ENCODE measurements at regions not wholly inside any gene's neighbourhood (a gene's known extent, or its start where the extent isn't known, plus 50 kb on each side); places are given as distances from the start of the nearest gene placed in this dataset.

GRCh38 chr7:131223151-131223550 lies 104.5 kb upstream of the MKLN1 start:
- DNase-seq (ENCODE audit: low spot score) = no peak

- no peak for DNase-seq (ENCODE audit: low spot score)
Observed at GRCh38 chr7:131224996-131225395, 102.7 kb upstream of the MKLN1 start.

GRCh38 chr7:131225619-131226513 lies 101.8 kb upstream of the MKLN1 start:
- DNase-seq (ENCODE audit: low spot score) = peak; percentile 54

GRCh38 chr7:131226514-131226865 lies 101.2 kb upstream of the MKLN1 start:
- no peak for DNase-seq (ENCODE audit: low spot score)

- no peak for DNase-seq (ENCODE audit: low spot score)
Observed at GRCh38 chr7:131231381-131232220, 96.1 kb upstream of the MKLN1 start.

GRCh38 chr7:131232768-131233167 lies 94.9 kb upstream of the MKLN1 start:
- no peak for DNase-seq (ENCODE audit: low spot score)

GRCh38 chr7:131233193-131233592 lies 94.5 kb upstream of the MKLN1 start:
- no peak for DNase-seq (ENCODE audit: low spot score)

- DNase-seq (ENCODE audit: low spot score) = no peak
Observed at GRCh38 chr7:131234719-131235488, 92.8 kb upstream of the MKLN1 start.

- peak; percentile 62 for DNase-seq (ENCODE audit: low spot score)
Observed at GRCh38 chr7:131235489-131236317, 92.0 kb upstream of the MKLN1 start.

- no peak for DNase-seq (ENCODE audit: low spot score)
Observed at GRCh38 chr7:131236318-131236672, 91.4 kb upstream of the MKLN1 start.

GRCh38 chr7:131238347-131238931 lies 89.2 kb upstream of the MKLN1 start:
- DNase-seq (ENCODE audit: low spot score) = no peak

GRCh38 chr7:131241386-131241785 lies 86.3 kb upstream of the MKLN1 start:
- DNase-seq (ENCODE audit: low spot score) = no peak

- DNase-seq (ENCODE audit: low spot score) = no peak
Observed at GRCh38 chr7:131242123-131242650, 85.5 kb upstream of the MKLN1 start.

GRCh38 chr7:131244259-131244852 lies 83.3 kb upstream of the MKLN1 start:
- DNase-seq (ENCODE audit: low spot score) = no peak

GRCh38 chr7:131249003-131249402 lies 78.7 kb upstream of the MKLN1 start:
- DNase-seq (ENCODE audit: low spot score) = peak; percentile 62

- no peak for DNase-seq (ENCODE audit: low spot score)
Observed at GRCh38 chr7:131249483-131249882, 78.2 kb upstream of the MKLN1 start.

- DNase-seq (ENCODE audit: low spot score) = no peak
Observed at GRCh38 chr7:131250331-131250730, 77.3 kb upstream of the MKLN1 start.

GRCh38 chr7:131251371-131251770 lies 76.3 kb upstream of the MKLN1 start:
- DNase-seq (ENCODE audit: low spot score) = no peak

- DNase-seq (ENCODE audit: low spot score) = no peak
Observed at GRCh38 chr7:131252976-131253375, 74.7 kb upstream of the MKLN1 start.

- no peak for DNase-seq (ENCODE audit: low spot score)
Observed at GRCh38 chr7:131254211-131254610, 73.5 kb upstream of the MKLN1 start.
